H9 (cell line): ENCODE measurements at regions not wholly inside any gene's neighbourhood (a gene's known extent, or its start where the extent isn't known, plus 50 kb on each side); places are given as distances from the start of the nearest gene placed in this dataset.
A peak's percentile ranks its signal among the peaks of the same experiment; 100 is the strongest.
"Not testable (repeated sequence)": the region's sequence is repeated elsewhere in the genome, so short reads cannot be mapped to it uniquely, and the experiment has no call there.

Experiments used
- DNase-seq: peaks from one replicate; pipeline ENCODE4 v3.0.0-alpha.2; 2017
- H2AFZ ChIP-seq: one replicate; pipeline ENCODE4 v1.6.1; 2013; ENCODE audit warnings: mild to moderate bottlenecking, low read length, control low read depth, moderate library complexity
- H2AK5ac ChIP-seq: 2 replicates; pipeline ENCODE4 v1.6.1; 2013; ENCODE audit warnings: low read length, control low read depth, mixed read lengths; ENCODE audit not compliant: insufficient read length
- H2BK120ac ChIP-seq: one replicate; pipeline ENCODE4 v1.6.1; 2013; ENCODE audit warnings: low read depth, mild to moderate bottlenecking, low read length, control low read depth, inconsistent platforms; ENCODE audit not compliant: poor library complexity, severe bottlenecking
- H2BK12ac ChIP-seq: 2 replicates; pipeline ENCODE4 v1.6.1; 2013; ENCODE audit warnings: low read length, control low read depth, mixed read lengths, low read depth; ENCODE audit not compliant: insufficient read length
- H2BK15ac ChIP-seq: 2 replicates; pipeline ENCODE4 v1.6.1; 2013; ENCODE audit warnings: low read depth, low read length, control low read depth
- H2BK20ac ChIP-seq: one replicate; pipeline ENCODE4 v1.6.1; 2013; ENCODE audit warnings: low read depth, mild to moderate bottlenecking, low read length, control low read depth, inconsistent platforms; ENCODE audit not compliant: poor library complexity, severe bottlenecking
- H2BK5ac ChIP-seq: 2 replicates; pipeline ENCODE4 v1.6.1; 2013; ENCODE audit warnings: low read length, control low read depth, mixed read lengths; ENCODE audit not compliant: insufficient read length
- H3K14ac ChIP-seq: 2 replicates; pipeline ENCODE4 v1.6.1; 2013; ENCODE audit warnings: low read length, control low read depth; ENCODE audit not compliant: insufficient read depth
- H3K18ac ChIP-seq: 2 replicates; pipeline ENCODE4 v1.6.1; 2013; ENCODE audit warnings: low read depth, mild to moderate bottlenecking, mixed read lengths, low read length, control low read depth; ENCODE audit not compliant: insufficient read length
- H3K23ac ChIP-seq: 2 replicates; pipeline ENCODE4 v1.6.1; 2013; ENCODE audit warnings: low read length, control low read depth, mixed read lengths, low read depth; ENCODE audit not compliant: insufficient read length
- H3K23me2 ChIP-seq: 2 replicates; pipeline ENCODE4 v1.6.1; 2013; ENCODE audit warnings: low read depth, mild to moderate bottlenecking, mixed read lengths, low read length, control low read depth; ENCODE audit not compliant: insufficient read length, poor library complexity, severe bottlenecking
- H3K27ac ChIP-seq: 2 replicates; pipeline ENCODE4 v1.5.1; 2013; ENCODE audit warnings: low read length, control low read depth, mixed read lengths, low read depth; ENCODE audit not compliant: insufficient read length
- H3K27me3 ChIP-seq: 2 replicates; pipeline ENCODE4 v1.6.1; 2013; ENCODE audit warnings: low read length, control low read depth, inconsistent platforms; ENCODE audit not compliant: insufficient read depth
- H3K4ac ChIP-seq: 2 replicates; pipeline ENCODE4 v1.6.1; 2013; ENCODE audit warnings: low read depth, mild to moderate bottlenecking, control low read depth, inconsistent platforms, low read length, moderate library complexity
- H3K4me1 ChIP-seq: 2 replicates; pipeline ENCODE4 v1.6.1; 2013; ENCODE audit warnings: low read length, control low read depth, inconsistent platforms; ENCODE audit not compliant: insufficient read depth
- H3K4me2 ChIP-seq: 2 replicates; pipeline ENCODE4 v1.6.1; 2013; ENCODE audit warnings: low read length, control low read depth, mixed read lengths; ENCODE audit not compliant: insufficient read length, insufficient read depth
- H3K56ac ChIP-seq: 2 replicates; pipeline ENCODE4 v1.6.1; 2013; ENCODE audit warnings: low read depth, mild to moderate bottlenecking, mixed read lengths, low read length, control low read depth; ENCODE audit not compliant: insufficient read length
- H3K79me1 ChIP-seq: 2 replicates; pipeline ENCODE4 v1.6.1; 2013; ENCODE audit warnings: low read depth, mild to moderate bottlenecking, moderate library complexity, low read length, control low read depth, inconsistent platforms; ENCODE audit not compliant: insufficient read depth, poor library complexity, severe bottlenecking
- H3K79me2 ChIP-seq: 2 replicates; pipeline ENCODE4 v1.6.1; 2013; ENCODE audit warnings: low read length, control low read depth, inconsistent platforms; ENCODE audit not compliant: insufficient read depth
- H3K9ac ChIP-seq: 2 replicates; pipeline ENCODE4 v1.6.1; 2013; ENCODE audit warnings: low read length, control low read depth, mixed read lengths; ENCODE audit not compliant: insufficient read length; ENCODE audit errors: extremely low read depth
- H3K9me3 ChIP-seq: one replicate; pipeline ENCODE4 v1.6.1; 2013; ENCODE audit warnings: low read depth, low read length, inconsistent platforms; ENCODE audit not compliant: control insufficient read depth
- H3T11ph ChIP-seq: one replicate; pipeline ENCODE4 v1.6.1; 2013; ENCODE audit warnings: mild to moderate bottlenecking, low read length, control low read depth, inconsistent platforms
- H4K20me1 ChIP-seq: one replicate; pipeline ENCODE4 v1.6.1; 2013; ENCODE audit not compliant: control insufficient read depth, insufficient read length, insufficient read depth
- H4K5ac ChIP-seq: 2 replicates; pipeline ENCODE4 v1.6.1; 2013; ENCODE audit warnings: low read depth, mild to moderate bottlenecking, mixed read lengths, low read length, control low read depth; ENCODE audit not compliant: insufficient read length
- H4K8ac ChIP-seq: replicated peaks from 2 replicates; pipeline ENCODE4 v1.6.1; 2013; ENCODE audit warnings: low read length, control low read depth, mixed read lengths, low read depth; ENCODE audit not compliant: insufficient read length
- H4K91ac ChIP-seq: 2 replicates; pipeline ENCODE4 v1.6.1; 2013; ENCODE audit warnings: low read depth, mild to moderate bottlenecking, moderate library complexity, mixed read lengths, low read length, control low read depth; ENCODE audit not compliant: insufficient read length
- H3K27ac Mint-ChIP-seq, 3 experiments: 2 replicates in 2 of 3; 3 replicates in 1 of 3; pipeline ENCODE4 v1.8.0; 2020 to 2021; ENCODE audit warnings: mixed read lengths in 3 of 3, mild to moderate bottlenecking in 1 of 3, moderate library complexity in 1 of 3
- H3K27me3 Mint-ChIP-seq: 2 replicates; pipeline ENCODE4 v1.8.0; 2021; ENCODE audit warnings: low read depth, mild to moderate bottlenecking, moderate library complexity, mixed read lengths
- H3K36me3 Mint-ChIP-seq, 3 experiments: 2 replicates in 2 of 3; 3 replicates in 1 of 3; pipeline ENCODE4 v1.8.0; 2020 to 2021; ENCODE audit warnings: low read depth in 3 of 3, mixed read lengths in 3 of 3; ENCODE audit not compliant: insufficient read depth in 1 of 3
- H3K4me1 Mint-ChIP-seq, 2 experiments: 2 replicates each; pipeline ENCODE4 v1.8.0; 2020; ENCODE audit warnings: mixed read lengths in 2 of 2
- H3K4me3 Mint-ChIP-seq, 2 experiments: 2 replicates in 1 of 2; 3 replicates in 1 of 2; pipeline ENCODE4 v1.8.0; 2020 to 2021; ENCODE audit warnings: mild to moderate bottlenecking in 2 of 2, mixed read lengths in 2 of 2, moderate library complexity in 1 of 2
- H3K9me3 Mint-ChIP-seq, 2 experiments: 2 replicates in 1 of 2; 3 replicates in 1 of 2; pipeline ENCODE4 v1.8.0; 2020; ENCODE audit warnings: mild to moderate bottlenecking in 2 of 2, mixed read lengths in 2 of 2, moderate library complexity in 1 of 2
- CTCF ChIP-seq: fragments of 200-600 bp; sonication (generic); conservative IDR thresholded peaks from 3 replicates; pipeline ENCODE4 v1.8.0; 2021; ENCODE audit warnings: antibody characterized with exemption, mild to moderate bottlenecking
- WGBS: extraction: QIAGEN DNeasy Blood & Tissue Kit; methylation state at CpG from one replicate; pipeline ENCODE4 v1.1.7; 2013; ENCODE audit warnings: missing lambda C conversion rate, low lambda C conversion rate, mixed read lengths; ENCODE audit not compliant: insufficient read length; ENCODE audit errors: extremely low coverage; 5-methylcytosine and 5-hydroxymethylcytosine counted together

GRCh38 chr10:114874827-114875411 lies 53.3 kb downstream of the FHIP2A start:
- Histone ChIP-seq H3T11ph (no peak overlapping the region), H2BK20ac (no peak overlapping the region), H3K4ac (no peak overlapping the region), H2AFZ (peak overlapping the region; percentile 82), H2BK5ac (no peak overlapping the region), H3K27me3 (no peaks in the 10 kb centered on the region), H3K23ac (no peak overlapping the region), H4K20me1 (no peaks in the 10 kb centered on the region), H3K27ac (no peak overlapping the region), H3K79me1 (no peaks in the 10 kb centered on the region), H2BK120ac (no peak overlapping the region), H3K9me3 (no peaks in the 10 kb centered on the region), H2BK15ac (no peak overlapping the region), H3K9ac (no peak overlapping the region), H3K23me2 (no peaks in the 10 kb centered on the region), H3K4me1 (peaks cover 2% of the 10 kb centered on the region; the same call in 1 of the 2 replicates), H3K18ac (no peak overlapping the region), H3K56ac (no peak overlapping the region), H3K4me2 (no peak overlapping the region), H2BK12ac (no peak overlapping the region), H3K14ac (no peak overlapping the region), H4K91ac (no peak overlapping the region), H4K8ac (no peak overlapping the region), H2AK5ac (no peak overlapping the region), H3K79me2 (no peaks in the 10 kb centered on the region), H4K5ac (no peak overlapping the region)
- H3K36me3 Mint-ChIP-seq: no peaks in the 10 kb centered on the region; a peak in 1 of 7 replicates
- peak overlapping the region in 2 of 3 experiments; percentile 12; a peak in 3 of 7 replicates for H3K27ac Mint-ChIP-seq
- H3K9me3 Mint-ChIP-seq: no peaks in the 10 kb centered on the region
- H3K27me3 Mint-ChIP-seq: peaks cover 7% of the 10 kb centered on the region
- WGBS: no CpG with 5 or more reads among the region's 17 CpGs
- peak; percentile 46 for TF ChIP-seq CTCF
- peak; percentile 85 for DNase-seq
- H3K4me3 Mint-ChIP-seq: no peak overlapping the region
- peaks cover 16 to 21% of the 10 kb centered on the region in 2 experiments for H3K4me1 Mint-ChIP-seq

GRCh38 chr10:114875590-114876081 lies 54.1 kb downstream of the FHIP2A start:
- H3K18ac ChIP-seq, H4K5ac ChIP-seq, DNase-seq, H3K9me3 Mint-ChIP-seq, H3K27me3 ChIP-seq, H3K4me3 Mint-ChIP-seq, H3K9ac ChIP-seq, H3K56ac ChIP-seq, H3K27me3 Mint-ChIP-seq, H4K91ac ChIP-seq, H2BK15ac ChIP-seq, H3T11ph ChIP-seq, H2BK12ac ChIP-seq, H3K79me2 ChIP-seq, H2AFZ ChIP-seq, H2BK5ac ChIP-seq, H3K14ac ChIP-seq, H2BK20ac ChIP-seq, H3K79me1 ChIP-seq, H3K4me2 ChIP-seq, H3K23ac ChIP-seq, H3K9me3 ChIP-seq, H3K27ac ChIP-seq, H3K36me3 Mint-ChIP-seq, H4K20me1 ChIP-seq, H2BK120ac ChIP-seq, H4K8ac ChIP-seq, H3K4ac ChIP-seq, H3K4me1 ChIP-seq, H2AK5ac ChIP-seq, H3K23me2 ChIP-seq: not testable (repeated sequence)
- H3K4me1 Mint-ChIP-seq: peaks cover 19 to 27% of the 10 kb centered on the region in 2 experiments
- H3K27ac Mint-ChIP-seq: peak overlapping the region in 1 of 3 experiments; percentile 62; a peak in 2 of 7 replicates
- WGBS: no CpG with 5 or more reads among the region's 4 CpGs
